ENCODE measurements at regions not wholly inside any gene's neighbourhood (a gene's known extent, or its start where the extent isn't known, plus 50 kb on each side); places are given as distances from the start of the nearest gene placed in this dataset.

- Histone ChIP-seq H3K27ac (ENCODE audit: low read depth, low read length) (no peak overlapping the region), H3K9ac (ENCODE audit: low read length) (no peak overlapping the region), H3K4me3 (ENCODE audit: low read length) (no peak overlapping the region), H3K27me3 (ENCODE audit: control insufficient read depth, insufficient read depth, low read length) (peaks cover 2% of the 10 kb centered on the region), H3K36me3 (ENCODE audit: control insufficient read depth, insufficient read depth, low read length) (no peaks in the 10 kb centered on the region), H3K4me1 (ENCODE audit: control insufficient read depth, insufficient read depth, low read length) (no peaks in the 10 kb centered on the region)
Observed at GRCh38 chr19:31639306-31639705, 290.1 kb upstream of the TSHZ3 start.

GRCh38 chr19:31641591-31641990, 292.4 kb upstream of the TSHZ3 start:
- no peak overlapping the region for H3K27ac ChIP-seq (ENCODE audit: low read depth, low read length)
- H3K9ac ChIP-seq (ENCODE audit: low read length), result no peak overlapping the region
- peaks cover 2% of the 10 kb centered on the region for H3K27me3 ChIP-seq (ENCODE audit: control insufficient read depth, insufficient read depth, low read length)
- H3K4me1 ChIP-seq (ENCODE audit: control insufficient read depth, insufficient read depth, low read length), result no peaks in the 10 kb centered on the region
- no peaks in the 10 kb centered on the region for H3K36me3 ChIP-seq (ENCODE audit: control insufficient read depth, insufficient read depth, low read length)
- H3K4me3 ChIP-seq (ENCODE audit: low read length), result no peak overlapping the region

- Histone ChIP-seq H3K4me1 (ENCODE audit: control insufficient read depth, insufficient read depth, low read length) (no peaks in the 10 kb centered on the region), H3K27ac (ENCODE audit: low read depth, low read length) (no peak overlapping the region), H3K27me3 (ENCODE audit: control insufficient read depth, insufficient read depth, low read length) (no peaks in the 10 kb centered on the region), H3K36me3 (ENCODE audit: control insufficient read depth, insufficient read depth, low read length) (no peaks in the 10 kb centered on the region), H3K9ac (ENCODE audit: low read length) (no peak overlapping the region), H3K4me3 (ENCODE audit: low read length) (no peak overlapping the region)
Observed at GRCh38 chr19:31648347-31648746, 299.1 kb upstream of the TSHZ3 start.

- no peak overlapping the region for H3K4me3 ChIP-seq (ENCODE audit: low read length)
- H3K27me3 ChIP-seq (ENCODE audit: control insufficient read depth, insufficient read depth, low read length), result no peaks in the 10 kb centered on the region
- no peak overlapping the region for H3K27ac ChIP-seq (ENCODE audit: low read depth, low read length)
- H3K36me3 ChIP-seq (ENCODE audit: control insufficient read depth, insufficient read depth, low read length), result no peaks in the 10 kb centered on the region
- H3K4me1 ChIP-seq (ENCODE audit: control insufficient read depth, insufficient read depth, low read length), result no peaks in the 10 kb centered on the region
- no peak overlapping the region for H3K9ac ChIP-seq (ENCODE audit: low read length)
Observed at GRCh38 chr19:31656507-31656906, 307.3 kb upstream of the TSHZ3 start.

GRCh38 chr19:31658993-31659896, 310.0 kb upstream of the TSHZ3 start:
- H3K4me3 ChIP-seq (ENCODE audit: low read length), result no peak overlapping the region
- H3K4me1 ChIP-seq (ENCODE audit: control insufficient read depth, insufficient read depth, low read length), result no peaks in the 10 kb centered on the region
- no peak overlapping the region for H3K9ac ChIP-seq (ENCODE audit: low read length)
- H3K27ac ChIP-seq (ENCODE audit: low read depth, low read length), result no peak overlapping the region
- H3K27me3 ChIP-seq (ENCODE audit: control insufficient read depth, insufficient read depth, low read length), result no peaks in the 10 kb centered on the region
- H3K36me3 ChIP-seq (ENCODE audit: control insufficient read depth, insufficient read depth, low read length), result no peaks in the 10 kb centered on the region

- H3K4me3 ChIP-seq (ENCODE audit: low read length), result no peak overlapping the region
- no peak overlapping the region for H3K27ac ChIP-seq (ENCODE audit: low read depth, low read length)
- no peaks in the 10 kb centered on the region for H3K36me3 ChIP-seq (ENCODE audit: control insufficient read depth, insufficient read depth, low read length)
- no peak overlapping the region for H3K9ac ChIP-seq (ENCODE audit: low read length)
- no peaks in the 10 kb centered on the region for H3K27me3 ChIP-seq (ENCODE audit: control insufficient read depth, insufficient read depth, low read length)
- no peaks in the 10 kb centered on the region for H3K4me1 ChIP-seq (ENCODE audit: control insufficient read depth, insufficient read depth, low read length)
Observed at GRCh38 chr19:31659897-31660210, 310.6 kb upstream of the TSHZ3 start.

- Histone ChIP-seq H3K4me3 (ENCODE audit: low read length) (no peak overlapping the region), H3K27me3 (ENCODE audit: control insufficient read depth, insufficient read depth, low read length) (no peaks in the 10 kb centered on the region), H3K27ac (ENCODE audit: low read depth, low read length) (no peak overlapping the region), H3K9ac (ENCODE audit: low read length) (no peak overlapping the region), H3K36me3 (ENCODE audit: control insufficient read depth, insufficient read depth, low read length) (no peaks in the 10 kb centered on the region), H3K4me1 (ENCODE audit: control insufficient read depth, insufficient read depth, low read length) (no peaks in the 10 kb centered on the region)
Observed at GRCh38 chr19:31664096-31664495, 314.9 kb upstream of the TSHZ3 start.

- Histone ChIP-seq H3K4me1 (ENCODE audit: control insufficient read depth, insufficient read depth, low read length) (no peaks in the 10 kb centered on the region), H3K27ac (ENCODE audit: low read depth, low read length) (no peak overlapping the region), H3K4me3 (ENCODE audit: low read length) (no peak overlapping the region), H3K27me3 (ENCODE audit: control insufficient read depth, insufficient read depth, low read length) (no peaks in the 10 kb centered on the region), H3K36me3 (ENCODE audit: control insufficient read depth, insufficient read depth, low read length) (no peaks in the 10 kb centered on the region), H3K9ac (ENCODE audit: low read length) (no peak overlapping the region)
Observed at GRCh38 chr19:31664997-31665396, 315.8 kb upstream of the TSHZ3 start.

GRCh38 chr19:31666126-31666525, 316.9 kb upstream of the TSHZ3 start:
- no peak overlapping the region for H3K4me3 ChIP-seq (ENCODE audit: low read length)

GRCh38 chr19:31667106-31667505, 317.9 kb upstream of the TSHZ3 start:
- H3K4me1 ChIP-seq (ENCODE audit: control insufficient read depth, insufficient read depth, low read length), result no peaks in the 10 kb centered on the region
- H3K27me3 ChIP-seq (ENCODE audit: control insufficient read depth, insufficient read depth, low read length), result no peaks in the 10 kb centered on the region
- no peak overlapping the region for H3K27ac ChIP-seq (ENCODE audit: low read depth, low read length)
- no peak overlapping the region for H3K4me3 ChIP-seq (ENCODE audit: low read length)
- H3K36me3 ChIP-seq (ENCODE audit: control insufficient read depth, insufficient read depth, low read length), result no peaks in the 10 kb centered on the region
- no peak overlapping the region for H3K9ac ChIP-seq (ENCODE audit: low read length)

More at GRCh38 chr19:31666126-31666525, 316.9 kb upstream of the TSHZ3 start:
- no peaks in the 10 kb centered on the region for H3K4me1 ChIP-seq (ENCODE audit: control insufficient read depth, insufficient read depth, low read length)
- no peak overlapping the region for H3K9ac ChIP-seq (ENCODE audit: low read length)
- H3K36me3 ChIP-seq (ENCODE audit: control insufficient read depth, insufficient read depth, low read length), result no peaks in the 10 kb centered on the region
- H3K27ac ChIP-seq (ENCODE audit: low read depth, low read length), result no peak overlapping the region
- no peaks in the 10 kb centered on the region for H3K27me3 ChIP-seq (ENCODE audit: control insufficient read depth, insufficient read depth, low read length)

- H3K27me3 ChIP-seq (ENCODE audit: control insufficient read depth, insufficient read depth, low read length), result no peaks in the 10 kb centered on the region
- H3K9ac ChIP-seq (ENCODE audit: low read length), result no peak overlapping the region
- no peak overlapping the region for H3K27ac ChIP-seq (ENCODE audit: low read depth, low read length)
- no peak overlapping the region for H3K4me3 ChIP-seq (ENCODE audit: low read length)
- no peaks in the 10 kb centered on the region for H3K4me1 ChIP-seq (ENCODE audit: control insufficient read depth, insufficient read depth, low read length)
- no peaks in the 10 kb centered on the region for H3K36me3 ChIP-seq (ENCODE audit: control insufficient read depth, insufficient read depth, low read length)
Observed at GRCh38 chr19:31668921-31669320, 319.7 kb upstream of the TSHZ3 start.

GRCh38 chr19:31670931-31671330, 321.7 kb upstream of the TSHZ3 start:
- H3K27me3 ChIP-seq (ENCODE audit: control insufficient read depth, insufficient read depth, low read length), result no peaks in the 10 kb centered on the region
- no peak overlapping the region for H3K4me3 ChIP-seq (ENCODE audit: low read length)
- H3K9ac ChIP-seq (ENCODE audit: low read length), result no peak overlapping the region
- H3K36me3 ChIP-seq (ENCODE audit: control insufficient read depth, insufficient read depth, low read length), result no peaks in the 10 kb centered on the region
- no peak overlapping the region for H3K27ac ChIP-seq (ENCODE audit: low read depth, low read length)
- H3K4me1 ChIP-seq (ENCODE audit: control insufficient read depth, insufficient read depth, low read length), result no peaks in the 10 kb centered on the region

- H3K4me3 ChIP-seq (ENCODE audit: low read length), result no peak overlapping the region
- H3K36me3 ChIP-seq (ENCODE audit: control insufficient read depth, insufficient read depth, low read length), result no peaks in the 10 kb centered on the region
Observed at GRCh38 chr19:31671411-31672035, 322.3 kb upstream of the TSHZ3 start.

More at GRCh38 chr19:31671411-31672035, 322.3 kb upstream of the TSHZ3 start:
- Histone ChIP-seq H3K4me1 (ENCODE audit: control insufficient read depth, insufficient read depth, low read length) (no peaks in the 10 kb centered on the region), H3K27ac (ENCODE audit: low read depth, low read length) (no peak overlapping the region), H3K9ac (ENCODE audit: low read length) (no peak overlapping the region), H3K27me3 (ENCODE audit: control insufficient read depth, insufficient read depth, low read length) (no peaks in the 10 kb centered on the region)

Measured in rectal smooth muscle tissue (tissue), 1 donor.